ENCODE measurements at regions not wholly inside any gene's neighbourhood (a gene's known extent, or its start where the extent isn't known, plus 50 kb on each side); places are given as distances from the start of the nearest gene placed in this dataset.
A peak's percentile ranks its signal among the peaks of the same experiment; 100 is the strongest.

GRCh38 chr15:92224843-92225242 is 168.8 kb upstream of the ST8SIA2 start:
- TF ChIP-seq PATZ1 (CRISPR knock-in tag; IDR thresholded peaks at IDR 0.05; ENCODE audit: borderline replicate concordance), result no peak
- TF ChIP-seq ESRRG (CRISPR knock-in tag; IDR thresholded peaks at IDR 0.05), result no peak
- no peak for TF ChIP-seq ZNF70 (CRISPR knock-in tag; IDR thresholded peaks at IDR 0.05)
- TF ChIP-seq CSDC2 (CRISPR knock-in tag; IDR thresholded peaks at IDR 0.05), result no peak
- ATAC-seq, result no peak

GRCh38 chr15:92226020-92226612 is 167.6 kb upstream of the ST8SIA2 start:
- 0 out of 3 replicates have a peak, but pooled peaks have one; percentile 37 for ATAC-seq
- TF ChIP-seq TSHZ2 (CRISPR knock-in tag; IDR thresholded peaks at IDR 0.05) (no peak), PPARA (CRISPR knock-in tag; IDR thresholded peaks at IDR 0.05; ENCODE audit: borderline replicate concordance) (no peak), OSR1 (CRISPR knock-in tag; IDR thresholded peaks at IDR 0.05) (no peak), ZFP3 (CRISPR knock-in tag; IDR thresholded peaks at IDR 0.05) (no peak), ESRRG (CRISPR knock-in tag; IDR thresholded peaks at IDR 0.05) (no peak), ARNTL (CRISPR knock-in tag; IDR thresholded peaks at IDR 0.05; ENCODE audit: borderline replicate concordance, low read depth) (no peak), RARB (CRISPR knock-in tag; IDR thresholded peaks at IDR 0.05) (no peak)

- TF ChIP-seq PATZ1 (CRISPR knock-in tag; IDR thresholded peaks at IDR 0.05; ENCODE audit: borderline replicate concordance), result no peak
- TF ChIP-seq ISL1 (CRISPR knock-in tag; IDR thresholded peaks at IDR 0.05), result no peak
- no peak for TF ChIP-seq ZFP3 (CRISPR knock-in tag; IDR thresholded peaks at IDR 0.05)
- TF ChIP-seq ZNF565 (CRISPR knock-in tag; conservative IDR thresholded peaks at IDR 0.05; ENCODE audit: low read depth), result no peak
- no peak for ATAC-seq
These were observed 164.9 kb upstream of the ST8SIA2 start for GRCh38 chr15:92228830-92229229.

GRCh38 chr15:92231461-92231860 is 162.2 kb upstream of the ST8SIA2 start:
- TF ChIP-seq GLIS3 (CRISPR knock-in tag; IDR thresholded peaks at IDR 0.05), result no peak
- ATAC-seq, result no peak

- ATAC-seq, result no peak
- TF ChIP-seq ZFP30 (CRISPR knock-in tag; IDR thresholded peaks at IDR 0.05) (no peak), ZFP3 (CRISPR knock-in tag; IDR thresholded peaks at IDR 0.05) (no peak), ESRRG (CRISPR knock-in tag; IDR thresholded peaks at IDR 0.05) (no peak), PPARA (CRISPR knock-in tag; IDR thresholded peaks at IDR 0.05; ENCODE audit: borderline replicate concordance) (no peak), ARNTL (CRISPR knock-in tag; IDR thresholded peaks at IDR 0.05; ENCODE audit: borderline replicate concordance, low read depth) (no peak), GLIS3 (CRISPR knock-in tag; IDR thresholded peaks at IDR 0.05) (no peak), ZNF70 (CRISPR knock-in tag; IDR thresholded peaks at IDR 0.05) (no peak), TCF4 (CRISPR knock-in tag; IDR thresholded peaks at IDR 0.05; ENCODE audit: borderline replicate concordance) (no peak), OSR1 (CRISPR knock-in tag; IDR thresholded peaks at IDR 0.05) (no peak), PATZ1 (CRISPR knock-in tag; IDR thresholded peaks at IDR 0.05; ENCODE audit: borderline replicate concordance) (no peak), RARB (CRISPR knock-in tag; IDR thresholded peaks at IDR 0.05) (no peak), SNAI2 (CRISPR knock-in tag; IDR thresholded peaks at IDR 0.05) (no peak), CREB5 (CRISPR knock-in tag; IDR thresholded peaks at IDR 0.05; ENCODE audit: low read depth) (no peak), BACH2 (CRISPR knock-in tag; IDR thresholded peaks at IDR 0.05; ENCODE audit: borderline replicate concordance) (no peak), TSHZ2 (CRISPR knock-in tag; IDR thresholded peaks at IDR 0.05) (no peak), ZNF565 (CRISPR knock-in tag; conservative IDR thresholded peaks at IDR 0.05; ENCODE audit: low read depth) (no peak)
These were observed 161.4 kb upstream of the ST8SIA2 start for GRCh38 chr15:92232317-92232716.
